Astrocyte (in vitro differentiated cells and primary cell): ENCODE measurements at regions not wholly inside any gene's neighbourhood (a gene's known extent, or its start where the extent isn't known, plus 50 kb on each side); places are given as distances from the start of the nearest gene placed in this dataset.
A peak's percentile ranks its signal among the peaks of the same experiment; 100 is the strongest.

ENCODE experiments used
- DNase-seq: peaks from one replicate; pipeline ENCODE4 v3.0.0-alpha.2; 2010; ENCODE audit warnings: low read depth
- FAIRE-seq: peaks from 2 replicates; lab custom pipeline; 2011; peaks lifted over from hg19 to GRCh38; lab: Jason Lieb, UNC
- H2AFZ ChIP-seq: 2 replicates; pipeline ENCODE4 v1.6.0; 2012; ENCODE audit warnings: low read depth, low read length, inconsistent platforms
- H3K27ac ChIP-seq: 2 replicates; pipeline ENCODE4 v1.5.1; 2011; ENCODE audit warnings: low read depth, low read length, inconsistent platforms
- H3K27me3 ChIP-seq: 2 replicates; pipeline ENCODE4 v1.6.0; 2011; ENCODE audit warnings: low read length, inconsistent platforms; ENCODE audit not compliant: insufficient read depth
- H3K36me3 ChIP-seq: 2 replicates; pipeline ENCODE4 v1.5.1; 2011; ENCODE audit warnings: low read length, inconsistent platforms; ENCODE audit not compliant: insufficient read depth
- H3K4me1 ChIP-seq: 2 replicates; pipeline ENCODE4 v1.5.1; 2011; ENCODE audit warnings: low read length, inconsistent platforms; ENCODE audit not compliant: insufficient read depth
- H3K4me2 ChIP-seq: 2 replicates; pipeline ENCODE4 v1.6.0; 2012; ENCODE audit warnings: low read length, inconsistent platforms
- H3K4me3 ChIP-seq: 2 replicates; pipeline ENCODE4 v1.5.1; 2011; ENCODE audit warnings: low read depth, mild to moderate bottlenecking, low read length, inconsistent platforms; ENCODE audit not compliant: insufficient read depth
- H3K79me2 ChIP-seq: 2 replicates; pipeline ENCODE4 v1.6.0; 2012; ENCODE audit warnings: mild to moderate bottlenecking, low read length, inconsistent platforms; ENCODE audit not compliant: insufficient read depth
- H3K9ac ChIP-seq: 2 replicates; pipeline ENCODE4 v1.6.0; 2012; ENCODE audit warnings: mild to moderate bottlenecking, low read length, inconsistent platforms
- H3K9me3 ChIP-seq: 2 replicates; pipeline ENCODE4 v1.5.1; 2012; ENCODE audit warnings: low read depth, mild to moderate bottlenecking, low read length, inconsistent platforms; ENCODE audit not compliant: insufficient read depth
- H4K20me1 ChIP-seq: 2 replicates; pipeline ENCODE4 v1.6.0; 2012; ENCODE audit warnings: low read length, inconsistent platforms; ENCODE audit not compliant: insufficient read depth
- H3K27ac Mint-ChIP-seq: one replicate; pipeline ENCODE4 v1.8.0; 2021; ENCODE audit warnings: mild to moderate bottlenecking, mixed read lengths; ENCODE audit not compliant: unreplicated experiment
- H3K27me3 Mint-ChIP-seq: one replicate; pipeline ENCODE4 v1.8.0; 2021; ENCODE audit warnings: low read depth, mixed read lengths; ENCODE audit not compliant: unreplicated experiment
- H3K36me3 Mint-ChIP-seq: one replicate; pipeline ENCODE4 v1.8.0; 2021; ENCODE audit warnings: low read depth, mixed read lengths; ENCODE audit not compliant: unreplicated experiment
- H3K4me1 Mint-ChIP-seq: one replicate; pipeline ENCODE4 v1.8.0; 2021; ENCODE audit warnings: low read depth, mixed read lengths; ENCODE audit not compliant: unreplicated experiment
- H3K4me3 Mint-ChIP-seq: one replicate; pipeline ENCODE4 v1.8.0; 2021; ENCODE audit warnings: mild to moderate bottlenecking, moderate library complexity, mixed read lengths; ENCODE audit not compliant: unreplicated experiment
- H3K9me3 Mint-ChIP-seq: one replicate; pipeline ENCODE4 v1.8.0; 2021; ENCODE audit warnings: mild to moderate bottlenecking, mixed read lengths; ENCODE audit not compliant: unreplicated experiment
- EZH2 ChIP-seq: IDR thresholded peaks from 2 replicates; pipeline ENCODE4 v1.6.1; 2012; ENCODE audit warnings: mild to moderate bottlenecking, low read length, inconsistent platforms; ENCODE audit not compliant: insufficient read depth
- TF ChIP-seq, protein P1 (sequence below): IDR thresholded peaks from 2 replicates; pipeline ENCODE4 v1.5.1; 2011; ENCODE audit warnings: low read depth, mild to moderate bottlenecking, inconsistent platforms, low read length, moderate library complexity; ENCODE audit not compliant: insufficient read depth

DNA sequence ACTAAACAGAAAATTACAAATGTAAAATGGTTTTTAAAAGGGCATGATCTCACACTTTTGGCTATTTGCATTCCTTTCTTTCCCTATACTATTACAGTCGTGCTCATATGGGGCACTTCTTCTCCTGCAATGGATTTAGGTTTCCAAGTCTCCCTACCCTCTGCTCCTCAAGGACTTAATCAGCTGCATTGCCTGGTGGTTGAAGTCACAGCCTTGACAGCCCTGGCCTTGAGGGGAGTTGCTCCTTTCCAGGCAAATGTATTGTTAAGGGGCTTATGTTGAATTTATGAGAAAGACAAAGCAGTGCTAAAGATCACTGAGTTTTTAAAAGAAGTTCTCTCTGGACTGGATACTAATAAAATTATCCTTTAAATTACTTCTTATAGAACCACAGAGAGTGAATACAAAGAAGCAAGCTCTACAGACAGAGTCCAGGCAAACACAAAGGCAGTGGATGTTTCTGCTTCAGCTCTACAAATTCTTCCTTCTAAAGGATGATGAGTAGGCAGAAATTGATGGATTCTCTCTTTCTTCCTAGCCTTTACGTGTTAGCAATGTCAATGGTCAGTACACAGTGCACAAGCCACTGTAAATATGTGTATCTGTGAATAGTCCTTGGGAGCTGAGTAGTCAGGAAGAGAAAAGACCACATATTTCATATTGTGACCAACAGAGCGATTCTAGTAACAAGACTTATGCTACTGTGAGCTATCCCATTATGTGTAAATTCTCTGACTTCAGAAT is 390.9 kb downstream of the TBC1D4 start:
- Histone ChIP-seq H3K9me3 (no peaks in the 10 kb centered on the region), H3K4me2 (no peak overlapping the region), H3K79me2 (no peaks in the 10 kb centered on the region), H4K20me1 (no peaks in the 10 kb centered on the region), H3K4me3 (no peak overlapping the region), H3K4me1 (no peaks in the 10 kb centered on the region), H3K27ac (no peak overlapping the region), H2AFZ (no peak overlapping the region), H3K36me3 (no peaks in the 10 kb centered on the region), H3K27me3 (no peaks in the 10 kb centered on the region), H3K9ac (no peak overlapping the region)
- TF ChIP-seq, protein P1, sequence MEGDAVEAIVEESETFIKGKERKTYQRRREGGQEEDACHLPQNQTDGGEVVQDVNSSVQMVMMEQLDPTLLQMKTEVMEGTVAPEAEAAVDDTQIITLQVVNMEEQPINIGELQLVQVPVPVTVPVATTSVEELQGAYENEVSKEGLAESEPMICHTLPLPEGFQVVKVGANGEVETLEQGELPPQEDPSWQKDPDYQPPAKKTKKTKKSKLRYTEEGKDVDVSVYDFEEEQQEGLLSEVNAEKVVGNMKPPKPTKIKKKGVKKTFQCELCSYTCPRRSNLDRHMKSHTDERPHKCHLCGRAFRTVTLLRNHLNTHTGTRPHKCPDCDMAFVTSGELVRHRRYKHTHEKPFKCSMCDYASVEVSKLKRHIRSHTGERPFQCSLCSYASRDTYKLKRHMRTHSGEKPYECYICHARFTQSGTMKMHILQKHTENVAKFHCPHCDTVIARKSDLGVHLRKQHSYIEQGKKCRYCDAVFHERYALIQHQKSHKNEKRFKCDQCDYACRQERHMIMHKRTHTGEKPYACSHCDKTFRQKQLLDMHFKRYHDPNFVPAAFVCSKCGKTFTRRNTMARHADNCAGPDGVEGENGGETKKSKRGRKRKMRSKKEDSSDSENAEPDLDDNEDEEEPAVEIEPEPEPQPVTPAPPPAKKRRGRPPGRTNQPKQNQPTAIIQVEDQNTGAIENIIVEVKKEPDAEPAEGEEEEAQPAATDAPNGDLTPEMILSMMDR = no peak
- TF ChIP-seq EZH2 = no peak
- FAIRE-seq (no peak), DNase-seq (no peak)
- Mint-ChIP-seq H3K36me3 (no peaks in the 10 kb centered on the region), H3K27me3 (no peaks in the 10 kb centered on the region), H3K4me1 (peaks cover 12% of the 10 kb centered on the region), H3K4me3 (no peak overlapping the region), H3K9me3 (no peaks in the 10 kb centered on the region), H3K27ac (no peak overlapping the region)

DNA sequence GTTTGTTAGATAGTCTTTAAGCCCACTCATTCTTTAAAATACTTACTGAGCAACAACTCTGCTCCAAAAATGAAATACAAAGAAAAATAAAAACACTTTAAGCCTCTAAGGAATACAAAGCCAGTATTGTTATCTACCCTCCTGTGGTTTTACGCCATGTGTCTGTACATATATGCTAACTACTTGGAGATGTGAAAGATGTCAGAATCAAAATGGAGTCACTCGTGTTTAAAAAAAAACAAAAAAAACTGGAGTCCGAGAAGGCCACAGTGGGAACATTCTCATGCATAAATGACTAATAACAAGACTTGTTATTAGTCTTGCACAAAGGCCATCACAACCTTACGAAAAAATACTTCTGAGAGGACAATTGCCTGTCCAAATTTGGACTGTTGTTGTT is 393.1 kb downstream of the TBC1D4 start:
- no peak overlapping the region for H2AFZ ChIP-seq
- no peaks in the 10 kb centered on the region for H3K9me3 ChIP-seq
- FAIRE-seq (no peak), DNase-seq (no peak)
- H3K4me2 ChIP-seq = no peak overlapping the region
- H3K4me1 ChIP-seq = no peaks in the 10 kb centered on the region
- TF ChIP-seq EZH2 = no peak
- TF ChIP-seq, protein P1 = no peak
- H3K27ac ChIP-seq = no peak overlapping the region
- Mint-ChIP-seq H3K4me1 (peaks cover 12% of the 10 kb centered on the region), H3K27ac (no peak overlapping the region), H3K36me3 (no peaks in the 10 kb centered on the region), H3K4me3 (no peak overlapping the region), H3K9me3 (no peaks in the 10 kb centered on the region), H3K27me3 (no peaks in the 10 kb centered on the region)
- no peak overlapping the region for H3K4me3 ChIP-seq
- no peaks in the 10 kb centered on the region for H3K36me3 ChIP-seq
- no peaks in the 10 kb centered on the region for H4K20me1 ChIP-seq
- H3K9ac ChIP-seq = no peak overlapping the region
- no peaks in the 10 kb centered on the region for H3K27me3 ChIP-seq
- no peaks in the 10 kb centered on the region for H3K79me2 ChIP-seq

DNA sequence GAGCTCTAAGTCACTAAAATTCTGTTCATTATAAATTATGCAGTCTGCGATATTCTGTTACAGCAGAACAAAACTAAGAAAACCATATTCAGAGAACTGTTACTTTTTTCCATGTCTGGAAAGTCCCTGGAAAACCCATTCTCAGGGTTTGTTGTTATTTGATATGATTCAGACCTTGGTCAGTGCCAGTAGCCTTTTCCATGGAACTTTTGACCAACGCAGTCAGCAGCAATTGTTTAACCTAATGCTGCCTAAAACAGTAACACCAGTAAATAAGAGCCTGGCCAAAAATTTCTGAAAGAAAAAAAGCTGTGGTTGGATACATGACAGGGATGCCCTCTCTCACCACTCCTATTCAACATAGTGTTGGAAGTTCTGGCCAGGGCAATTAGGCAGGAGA is 402.7 kb downstream of the TBC1D4 start:
- Mint-ChIP-seq H3K4me1 (peaks cover 12% of the 10 kb centered on the region), H3K9me3 (no peaks in the 10 kb centered on the region), H3K4me3 (no peak overlapping the region), H3K27ac (no peak overlapping the region), H3K36me3 (no peaks in the 10 kb centered on the region), H3K27me3 (no peaks in the 10 kb centered on the region)
- H3K4me3 ChIP-seq = no peak overlapping the region
- DNase-seq (peak; percentile 80), FAIRE-seq (no peak)
- no peaks in the 10 kb centered on the region for H3K27me3 ChIP-seq
- no peaks in the 10 kb centered on the region for H3K4me1 ChIP-seq
- H3K36me3 ChIP-seq = no peaks in the 10 kb centered on the region
- TF ChIP-seq EZH2 = no peak
- TF ChIP-seq, protein P1 = no peak
- H4K20me1 ChIP-seq = no peaks in the 10 kb centered on the region
- H3K9ac ChIP-seq = no peak overlapping the region
- no peaks in the 10 kb centered on the region for H3K79me2 ChIP-seq
- peak overlapping the region; percentile 3 for H3K4me2 ChIP-seq
- no peaks in the 10 kb centered on the region for H3K9me3 ChIP-seq
- no peak overlapping the region for H2AFZ ChIP-seq
- peak overlapping the region; percentile 44 for H3K27ac ChIP-seq
